Epithelial cell of proximal tubule (primary cell): ENCODE measurements at regions not wholly inside any gene's neighbourhood (a gene's known extent, or its start where the extent isn't known, plus 50 kb on each side); places are given as distances from the start of the nearest gene placed in this dataset.
"Not testable (repeated sequence)": the region's sequence is repeated elsewhere in the genome, so short reads cannot be mapped to it uniquely, and the experiment has no call there.

Experiments
- DNase-seq: peaks from one replicate; pipeline ENCODE4 v3.0.0-alpha.2; 2011; ENCODE audit warnings: low read depth
- H3K4me3 ChIP-seq: 2 replicates; pipeline ENCODE4 v1.5.1; 2011; ENCODE audit warnings: low read depth, mild to moderate bottlenecking, low read length
- CTCF ChIP-seq: conservative IDR thresholded peaks from 2 replicates; pipeline ENCODE4 v1.5.1; 2012; ENCODE audit warnings: low read depth, mild to moderate bottlenecking, low read length

GRCh38 chr3:89000886-89001285, 106.5 kb upstream of the EPHA3 start:
- no peak for DNase-seq
- no peak for TF ChIP-seq CTCF

GRCh38 chr3:89002191-89002590, 105.2 kb upstream of the EPHA3 start:
- no peak overlapping the region for H3K4me3 ChIP-seq
- DNase-seq = no peak
- TF ChIP-seq CTCF = no peak

More at GRCh38 chr3:89000886-89001285, 106.5 kb upstream of the EPHA3 start:
- no peak overlapping the region for H3K4me3 ChIP-seq

DNA sequence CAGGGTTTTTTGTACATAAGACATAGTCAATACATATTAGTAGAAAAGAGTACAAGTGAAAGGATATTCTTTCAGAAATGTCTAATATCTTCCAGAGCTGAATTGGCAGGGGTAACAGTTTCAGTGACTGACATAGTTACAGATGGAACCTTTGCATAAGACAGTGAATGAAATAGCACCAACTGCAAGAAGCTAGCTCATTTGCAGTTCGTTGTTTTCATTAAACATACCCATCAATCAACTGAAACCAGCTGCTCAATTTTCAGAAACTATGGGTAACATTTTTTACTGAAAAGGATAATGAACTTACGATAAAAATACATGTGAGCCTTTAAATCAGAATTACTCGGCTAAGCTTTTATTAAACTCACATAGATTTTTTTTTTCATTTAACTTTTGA, 93.9 kb upstream of the EPHA3 start:
- no peak overlapping the region for H3K4me3 ChIP-seq
- DNase-seq = no peak
- TF ChIP-seq CTCF = no peak

DNA sequence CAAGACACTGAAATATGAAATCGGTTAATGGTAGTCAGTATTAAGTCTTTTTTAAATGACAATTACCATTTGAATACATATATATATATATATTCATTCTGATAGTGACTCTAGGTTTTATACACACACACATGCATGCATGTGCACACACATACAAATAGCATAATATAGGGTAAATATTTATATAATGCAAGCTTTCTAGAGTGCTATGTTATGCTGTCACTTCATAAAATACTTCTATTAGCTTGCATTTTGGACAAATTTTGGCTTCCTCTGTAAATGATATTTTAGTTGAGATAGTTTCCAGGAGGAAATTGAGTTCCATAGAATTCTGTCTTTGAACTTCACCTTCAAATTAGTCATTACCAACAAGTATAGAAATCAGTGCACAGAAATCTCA, 89.9 kb upstream of the EPHA3 start:
- DNase-seq = no peak
- TF ChIP-seq CTCF = no peak
- H3K4me3 ChIP-seq = no peak overlapping the region

DNA sequence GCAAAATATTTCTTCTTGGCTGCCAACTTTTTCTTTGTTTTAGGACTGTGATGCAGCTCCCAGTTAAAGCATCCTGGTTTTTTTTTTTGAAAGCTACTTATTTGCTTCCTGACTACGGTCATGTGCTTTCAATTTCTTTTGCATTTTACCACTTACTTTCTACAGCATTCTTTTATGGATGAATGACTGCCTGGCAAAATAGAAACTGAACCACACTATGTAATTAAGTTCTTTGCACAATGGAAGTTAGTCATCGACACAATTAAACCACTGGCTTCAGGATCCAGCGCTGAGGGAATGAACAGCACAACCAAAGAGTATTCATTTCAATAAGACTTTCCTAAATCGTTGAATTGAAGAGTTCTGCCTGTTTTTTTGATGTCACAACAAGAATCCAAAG, 82.2 kb upstream of the EPHA3 start:
- DNase-seq = peak; percentile 83

DNA sequence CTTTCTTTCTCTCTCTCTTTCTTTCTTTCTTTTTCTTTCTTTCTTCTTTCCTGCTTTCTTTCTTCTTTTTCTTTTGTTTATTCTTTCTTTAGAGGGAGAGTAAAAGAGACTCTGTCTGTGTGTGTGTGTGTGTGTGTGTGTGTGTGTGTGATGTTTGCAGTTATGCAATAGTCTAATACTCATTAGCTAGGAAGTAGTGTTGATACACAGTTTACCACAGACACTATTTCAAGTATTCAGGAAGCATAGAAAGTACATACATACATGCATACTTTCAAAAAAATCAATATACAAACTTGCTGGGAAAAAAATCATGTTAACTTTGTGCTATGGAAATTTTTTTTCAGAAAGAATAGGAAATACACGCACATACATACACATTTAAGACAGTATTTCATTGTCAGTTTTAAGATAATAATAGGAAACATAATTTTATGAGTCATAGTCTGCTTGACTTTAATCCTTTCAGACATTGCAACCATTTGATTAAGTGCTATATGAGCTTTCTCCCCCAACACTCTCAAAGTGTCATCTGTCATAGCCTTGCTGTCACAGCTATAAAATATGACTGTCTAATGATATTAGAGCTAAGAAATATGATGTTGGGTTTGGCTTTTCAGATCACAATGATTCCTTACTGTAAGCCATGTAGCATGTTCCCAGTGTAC, 74.9 kb upstream of the EPHA3 start:
- TF ChIP-seq CTCF = no peak
- DNase-seq = peak; percentile 13
- no peak overlapping the region for H3K4me3 ChIP-seq

More for the DNA sequence above, 82.2 kb upstream of the EPHA3 start:
- TF ChIP-seq CTCF = no peak
- H3K4me3 ChIP-seq = no peak overlapping the region

GRCh38 chr3:89034723-89035122, 72.7 kb upstream of the EPHA3 start:
- H3K4me3 ChIP-seq, DNase-seq: not testable (repeated sequence)

GRCh38 chr3:89038869-89039268, 68.6 kb upstream of the EPHA3 start:
- no peak overlapping the region for H3K4me3 ChIP-seq
- no peak for TF ChIP-seq CTCF
- no peak for DNase-seq
